ENCODE measurements at regions not wholly inside any gene's neighbourhood (a gene's known extent, or its start where the extent isn't known, plus 50 kb on each side); places are given as distances from the start of the nearest gene placed in this dataset.
A peak's percentile ranks its signal among the peaks of the same experiment; 100 is the strongest.
"Not testable (repeated sequence)": the region's sequence is repeated elsewhere in the genome, so short reads cannot be mapped to it uniquely, and the experiment has no call there.

GRCh38 chr4:162969194-162969593, 197.5 kb downstream of the NAF1 start:
- no peak overlapping the region for H3K4me3 ChIP-seq
- H3K4me1 ChIP-seq: no peaks in the 10 kb centered on the region
- H3K36me3 ChIP-seq: no peaks in the 10 kb centered on the region
- intact Hi-C loops (cut with DNase I): no loop called here
- no peak for ATAC-seq
- H3K27me3 ChIP-seq: no peaks in the 10 kb centered on the region
- 81 to 90% methylated on average over 8 of the region's 8 CpGs for WGBS, 2 donors
- no peak overlapping the region for H3K27ac ChIP-seq
- TF ChIP-seq CTCF (IDR thresholded peaks at IDR 0.05): no peak
- no peak for DNase-seq
- peaks cover 0 to 9% (median 0%) of the 10 kb centered on the region in 11 donors for H3K9me3 ChIP-seq

DNA sequence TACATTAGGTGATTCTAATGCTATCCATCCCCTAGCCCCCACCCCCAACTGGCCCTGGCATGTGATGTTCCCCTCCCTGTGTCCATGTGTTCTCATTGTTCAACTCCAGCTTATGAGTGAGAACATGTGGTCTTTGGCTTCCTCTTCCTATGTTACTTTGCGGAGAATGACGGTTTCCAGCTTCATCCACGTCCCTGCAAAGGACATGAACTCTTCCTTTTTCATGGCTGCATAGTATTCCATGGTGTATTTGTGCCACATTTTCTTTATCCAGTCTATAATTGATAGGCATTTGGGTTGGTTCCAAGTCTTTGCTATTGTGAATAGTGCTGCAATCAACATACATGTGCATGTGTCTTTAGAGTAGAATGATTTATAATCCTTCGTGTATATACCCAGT, 200.7 kb downstream of the NAF1 start:
- H3K27ac ChIP-seq; H3K36me3 ChIP-seq; intact Hi-C loops (cut with DNase I); H3K9me3 ChIP-seq; H3K4me1 ChIP-seq; H3K4me3 ChIP-seq; DNase-seq; ATAC-seq; H3K27me3 ChIP-seq: not testable (repeated sequence)
- 73 to 87% methylated on average over 4 of the region's 4 CpGs for WGBS, 2 donors

DNA sequence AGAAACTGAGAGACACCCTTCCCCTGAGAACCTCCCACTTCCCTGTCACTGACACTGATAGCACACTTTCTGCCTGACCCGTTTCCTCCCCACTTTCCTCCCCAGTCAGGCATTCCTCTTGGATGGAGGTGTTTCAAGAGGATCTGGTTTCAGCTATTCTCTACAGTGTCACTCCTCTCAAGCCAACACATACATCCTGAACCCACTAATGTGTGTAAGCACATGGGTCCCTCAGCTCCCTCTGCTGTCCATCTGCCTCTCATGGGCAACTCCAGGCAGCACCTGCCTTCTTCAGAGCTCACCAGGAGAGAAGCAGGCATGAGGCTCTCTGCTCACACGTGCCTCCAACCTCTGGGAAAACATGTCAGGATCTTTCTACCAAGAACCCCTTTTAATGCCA, 207.6 kb downstream of the NAF1 start:
- Histone ChIP-seq H3K27ac (no peak overlapping the region), H3K27me3 (no peaks in the 10 kb centered on the region), H3K9me3 (no peaks in the 10 kb centered on the region), H3K4me3 (no peak overlapping the region), H3K36me3 (no peaks in the 10 kb centered on the region), H3K4me1 (no peaks in the 10 kb centered on the region)
- DNase-seq (no peak), ATAC-seq (no peak)
- 40 to 42% methylated on average over 2 of the region's 2 CpGs for WGBS, 2 donors
- peak in 1 of 9 donors; percentile 9 for TF ChIP-seq CTCF (IDR thresholded peaks at IDR 0.05)
- intact Hi-C loops (cut with DNase I): no loop called here

DNA sequence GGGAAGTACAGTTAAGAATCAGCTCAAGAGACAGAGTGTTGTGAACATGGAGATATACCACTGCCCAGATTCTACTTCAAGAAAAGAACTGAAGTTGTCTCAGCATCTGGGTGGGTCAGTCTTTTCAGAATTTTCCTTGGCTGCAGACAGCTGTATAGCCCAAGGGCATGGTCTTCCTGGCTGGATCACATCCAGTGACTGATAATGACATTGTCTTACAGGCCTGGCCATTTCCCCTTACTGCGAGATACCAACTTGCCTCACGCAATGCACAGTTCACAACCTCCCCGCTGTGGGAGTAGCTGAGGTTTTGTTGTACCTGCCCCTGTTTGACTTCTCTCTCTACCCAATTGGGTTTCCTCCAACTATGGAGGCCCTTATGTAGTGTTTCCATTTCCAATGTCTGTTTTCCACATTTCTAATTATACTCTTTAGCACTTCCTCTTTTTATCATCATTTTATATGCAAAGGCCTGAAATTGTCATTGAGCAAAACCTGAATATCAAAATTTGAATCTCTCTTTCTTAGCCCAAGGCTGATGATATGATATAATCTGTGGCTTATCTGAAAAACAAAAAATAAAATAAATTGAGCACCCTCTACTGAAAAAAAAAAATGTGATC, 209.1 kb downstream of the NAF1 start:
- ATAC-seq: no peak

More for the DNA sequence above, 209.1 kb downstream of the NAF1 start:
- intact Hi-C loops (cut with DNase I): no loop called here
- no peaks in the 10 kb centered on the region for H3K4me1 ChIP-seq
- H3K27me3 ChIP-seq: no peaks in the 10 kb centered on the region
- 68 to 75% methylated on average over 3 of the region's 3 CpGs for WGBS, 2 donors
- no peak for DNase-seq
- H3K4me3 ChIP-seq: no peak overlapping the region
- no peak for TF ChIP-seq CTCF (IDR thresholded peaks at IDR 0.05)
- H3K9me3 ChIP-seq: no peaks in the 10 kb centered on the region
- H3K27ac ChIP-seq: no peak overlapping the region
- no peaks in the 10 kb centered on the region for H3K36me3 ChIP-seq

Data from heart right ventricle (tissue), 16 donors.